H9 (cell line): ENCODE measurements at regions not wholly inside any gene's neighbourhood (a gene's known extent, or its start where the extent isn't known, plus 50 kb on each side); places are given as distances from the start of the nearest gene placed in this dataset.

Experiments used
- DNase-seq: peaks from one replicate; pipeline ENCODE4 v3.0.0-alpha.2; 2017
- H2AFZ ChIP-seq: one replicate; pipeline ENCODE4 v1.6.1; 2013; ENCODE audit warnings: mild to moderate bottlenecking, low read length, control low read depth, moderate library complexity
- H2AK5ac ChIP-seq: 2 replicates; pipeline ENCODE4 v1.6.1; 2013; ENCODE audit warnings: low read length, control low read depth, mixed read lengths; ENCODE audit not compliant: insufficient read length
- H2BK120ac ChIP-seq: one replicate; pipeline ENCODE4 v1.6.1; 2013; ENCODE audit warnings: low read depth, mild to moderate bottlenecking, low read length, control low read depth, inconsistent platforms; ENCODE audit not compliant: poor library complexity, severe bottlenecking
- H2BK12ac ChIP-seq: 2 replicates; pipeline ENCODE4 v1.6.1; 2013; ENCODE audit warnings: low read length, control low read depth, mixed read lengths, low read depth; ENCODE audit not compliant: insufficient read length
- H2BK15ac ChIP-seq: 2 replicates; pipeline ENCODE4 v1.6.1; 2013; ENCODE audit warnings: low read depth, low read length, control low read depth
- H2BK20ac ChIP-seq: one replicate; pipeline ENCODE4 v1.6.1; 2013; ENCODE audit warnings: low read depth, mild to moderate bottlenecking, low read length, control low read depth, inconsistent platforms; ENCODE audit not compliant: poor library complexity, severe bottlenecking
- H2BK5ac ChIP-seq: 2 replicates; pipeline ENCODE4 v1.6.1; 2013; ENCODE audit warnings: low read length, control low read depth, mixed read lengths; ENCODE audit not compliant: insufficient read length
- H3K14ac ChIP-seq: 2 replicates; pipeline ENCODE4 v1.6.1; 2013; ENCODE audit warnings: low read length, control low read depth; ENCODE audit not compliant: insufficient read depth
- H3K18ac ChIP-seq: 2 replicates; pipeline ENCODE4 v1.6.1; 2013; ENCODE audit warnings: low read depth, mild to moderate bottlenecking, mixed read lengths, low read length, control low read depth; ENCODE audit not compliant: insufficient read length
- H3K23ac ChIP-seq: 2 replicates; pipeline ENCODE4 v1.6.1; 2013; ENCODE audit warnings: low read length, control low read depth, mixed read lengths, low read depth; ENCODE audit not compliant: insufficient read length
- H3K23me2 ChIP-seq: 2 replicates; pipeline ENCODE4 v1.6.1; 2013; ENCODE audit warnings: low read depth, mild to moderate bottlenecking, mixed read lengths, low read length, control low read depth; ENCODE audit not compliant: insufficient read length, poor library complexity, severe bottlenecking
- H3K27ac ChIP-seq: 2 replicates; pipeline ENCODE4 v1.5.1; 2013; ENCODE audit warnings: low read length, control low read depth, mixed read lengths, low read depth; ENCODE audit not compliant: insufficient read length
- H3K27me3 ChIP-seq: 2 replicates; pipeline ENCODE4 v1.6.1; 2013; ENCODE audit warnings: low read length, control low read depth, inconsistent platforms; ENCODE audit not compliant: insufficient read depth
- H3K4ac ChIP-seq: 2 replicates; pipeline ENCODE4 v1.6.1; 2013; ENCODE audit warnings: low read depth, mild to moderate bottlenecking, control low read depth, inconsistent platforms, low read length, moderate library complexity
- H3K4me1 ChIP-seq: 2 replicates; pipeline ENCODE4 v1.6.1; 2013; ENCODE audit warnings: low read length, control low read depth, inconsistent platforms; ENCODE audit not compliant: insufficient read depth
- H3K4me2 ChIP-seq: 2 replicates; pipeline ENCODE4 v1.6.1; 2013; ENCODE audit warnings: low read length, control low read depth, mixed read lengths; ENCODE audit not compliant: insufficient read length, insufficient read depth
- H3K56ac ChIP-seq: 2 replicates; pipeline ENCODE4 v1.6.1; 2013; ENCODE audit warnings: low read depth, mild to moderate bottlenecking, mixed read lengths, low read length, control low read depth; ENCODE audit not compliant: insufficient read length
- H3K79me1 ChIP-seq: 2 replicates; pipeline ENCODE4 v1.6.1; 2013; ENCODE audit warnings: low read depth, mild to moderate bottlenecking, moderate library complexity, low read length, control low read depth, inconsistent platforms; ENCODE audit not compliant: insufficient read depth, poor library complexity, severe bottlenecking
- H3K79me2 ChIP-seq: 2 replicates; pipeline ENCODE4 v1.6.1; 2013; ENCODE audit warnings: low read length, control low read depth, inconsistent platforms; ENCODE audit not compliant: insufficient read depth
- H3K9ac ChIP-seq: 2 replicates; pipeline ENCODE4 v1.6.1; 2013; ENCODE audit warnings: low read length, control low read depth, mixed read lengths; ENCODE audit not compliant: insufficient read length; ENCODE audit errors: extremely low read depth
- H3K9me3 ChIP-seq: one replicate; pipeline ENCODE4 v1.6.1; 2013; ENCODE audit warnings: low read depth, low read length, inconsistent platforms; ENCODE audit not compliant: control insufficient read depth
- H3T11ph ChIP-seq: one replicate; pipeline ENCODE4 v1.6.1; 2013; ENCODE audit warnings: mild to moderate bottlenecking, low read length, control low read depth, inconsistent platforms
- H4K20me1 ChIP-seq: one replicate; pipeline ENCODE4 v1.6.1; 2013; ENCODE audit not compliant: control insufficient read depth, insufficient read length, insufficient read depth
- H4K5ac ChIP-seq: 2 replicates; pipeline ENCODE4 v1.6.1; 2013; ENCODE audit warnings: low read depth, mild to moderate bottlenecking, mixed read lengths, low read length, control low read depth; ENCODE audit not compliant: insufficient read length
- H4K8ac ChIP-seq: replicated peaks from 2 replicates; pipeline ENCODE4 v1.6.1; 2013; ENCODE audit warnings: low read length, control low read depth, mixed read lengths, low read depth; ENCODE audit not compliant: insufficient read length
- H4K91ac ChIP-seq: 2 replicates; pipeline ENCODE4 v1.6.1; 2013; ENCODE audit warnings: low read depth, mild to moderate bottlenecking, moderate library complexity, mixed read lengths, low read length, control low read depth; ENCODE audit not compliant: insufficient read length
- H3K27ac Mint-ChIP-seq, 3 experiments: 2 replicates in 2 of 3; 3 replicates in 1 of 3; pipeline ENCODE4 v1.8.0; 2020 to 2021; ENCODE audit warnings: mixed read lengths in 3 of 3, mild to moderate bottlenecking in 1 of 3, moderate library complexity in 1 of 3
- H3K27me3 Mint-ChIP-seq: 2 replicates; pipeline ENCODE4 v1.8.0; 2021; ENCODE audit warnings: low read depth, mild to moderate bottlenecking, moderate library complexity, mixed read lengths
- H3K36me3 Mint-ChIP-seq, 3 experiments: 2 replicates in 2 of 3; 3 replicates in 1 of 3; pipeline ENCODE4 v1.8.0; 2020 to 2021; ENCODE audit warnings: low read depth in 3 of 3, mixed read lengths in 3 of 3; ENCODE audit not compliant: insufficient read depth in 1 of 3
- H3K4me1 Mint-ChIP-seq, 2 experiments: 2 replicates each; pipeline ENCODE4 v1.8.0; 2020; ENCODE audit warnings: mixed read lengths in 2 of 2
- H3K4me3 Mint-ChIP-seq, 2 experiments: 2 replicates in 1 of 2; 3 replicates in 1 of 2; pipeline ENCODE4 v1.8.0; 2020 to 2021; ENCODE audit warnings: mild to moderate bottlenecking in 2 of 2, mixed read lengths in 2 of 2, moderate library complexity in 1 of 2
- H3K9me3 Mint-ChIP-seq, 2 experiments: 2 replicates in 1 of 2; 3 replicates in 1 of 2; pipeline ENCODE4 v1.8.0; 2020; ENCODE audit warnings: mild to moderate bottlenecking in 2 of 2, mixed read lengths in 2 of 2, moderate library complexity in 1 of 2
- WGBS: extraction: QIAGEN DNeasy Blood & Tissue Kit; methylation state at CpG from one replicate; pipeline ENCODE4 v1.1.7; 2013; ENCODE audit warnings: missing lambda C conversion rate, low lambda C conversion rate, mixed read lengths; ENCODE audit not compliant: insufficient read length; ENCODE audit errors: extremely low coverage; 5-methylcytosine and 5-hydroxymethylcytosine counted together
- TF ChIP-seq, protein P1 (sequence below): fragments of 200-600 bp; sonication (generic); conservative IDR thresholded peaks from 3 replicates; pipeline ENCODE4 v1.8.0; 2021; ENCODE audit warnings: antibody characterized with exemption, mild to moderate bottlenecking

DNA sequence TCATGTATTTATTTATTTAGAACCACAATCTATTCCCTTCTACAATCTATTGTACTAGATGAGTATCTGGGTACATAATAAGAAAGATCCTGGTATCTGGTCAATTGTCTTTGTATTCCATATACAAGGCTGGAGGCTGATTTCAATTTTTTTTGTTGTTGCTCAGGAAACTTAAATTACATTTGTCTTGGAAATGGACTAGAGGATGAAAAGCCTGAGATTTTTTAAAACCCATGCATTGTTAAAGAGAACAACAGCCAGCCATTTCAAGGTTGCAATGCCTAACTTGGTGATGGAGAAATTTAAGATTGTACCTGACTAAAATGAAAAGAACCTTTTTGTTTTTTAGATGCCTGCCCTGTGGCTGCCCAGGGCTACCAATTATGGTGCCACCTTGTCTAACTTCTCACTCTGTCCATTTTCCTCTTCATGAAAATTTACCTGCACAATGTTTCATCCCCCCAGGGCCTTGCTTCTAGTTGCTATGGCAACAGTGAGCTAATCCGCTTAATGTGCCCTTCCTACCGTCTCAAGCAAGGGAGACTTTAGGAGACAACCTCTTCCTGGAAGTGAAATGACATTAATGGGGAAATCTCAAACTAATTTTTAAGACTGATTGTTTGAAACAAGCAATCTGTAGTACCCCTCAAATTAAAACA is 203.7 kb upstream of the PHYHIPL start:
- Histone ChIP-seq H3K27ac (no peak overlapping the region), H2BK15ac (no peak overlapping the region), H3K4ac (no peak overlapping the region), H4K8ac (no peak overlapping the region), H2BK20ac (no peak overlapping the region), H2BK12ac (no peak overlapping the region), H3K4me1 (peaks cover 5% of the 10 kb centered on the region; the same call in 1 of the 2 replicates), H3K79me2 (no peaks in the 10 kb centered on the region), H4K91ac (no peak overlapping the region), H3K14ac (no peak overlapping the region), H3K9ac (no peak overlapping the region), H2AK5ac (no peak overlapping the region), H2AFZ (no peak overlapping the region), H2BK5ac (no peak overlapping the region), H3K18ac (no peak overlapping the region), H3K27me3 (no peaks in the 10 kb centered on the region), H2BK120ac (no peak overlapping the region), H3T11ph (no peak overlapping the region), H3K23ac (no peak overlapping the region), H4K5ac (no peak overlapping the region), H3K9me3 (no peaks in the 10 kb centered on the region), H3K23me2 (peaks cover 2% of the 10 kb centered on the region), H3K79me1 (no peaks in the 10 kb centered on the region), H3K4me2 (no peak overlapping the region), H3K56ac (no peak overlapping the region), H4K20me1 (no peaks in the 10 kb centered on the region)
- H3K27ac Mint-ChIP-seq, result no peak overlapping the region
- H3K36me3 Mint-ChIP-seq, result peaks cover 0 to 2% (median 0%) of the 10 kb centered on the region in 3 experiments; a peak in 1 of 7 replicates
- peaks cover 0 to 3% of the 10 kb centered on the region in 2 experiments; a peak in 1 of 5 replicates for H3K9me3 Mint-ChIP-seq
- no CpG with 5 or more reads among the region's 2 CpGs for WGBS
- TF ChIP-seq, protein P1, sequence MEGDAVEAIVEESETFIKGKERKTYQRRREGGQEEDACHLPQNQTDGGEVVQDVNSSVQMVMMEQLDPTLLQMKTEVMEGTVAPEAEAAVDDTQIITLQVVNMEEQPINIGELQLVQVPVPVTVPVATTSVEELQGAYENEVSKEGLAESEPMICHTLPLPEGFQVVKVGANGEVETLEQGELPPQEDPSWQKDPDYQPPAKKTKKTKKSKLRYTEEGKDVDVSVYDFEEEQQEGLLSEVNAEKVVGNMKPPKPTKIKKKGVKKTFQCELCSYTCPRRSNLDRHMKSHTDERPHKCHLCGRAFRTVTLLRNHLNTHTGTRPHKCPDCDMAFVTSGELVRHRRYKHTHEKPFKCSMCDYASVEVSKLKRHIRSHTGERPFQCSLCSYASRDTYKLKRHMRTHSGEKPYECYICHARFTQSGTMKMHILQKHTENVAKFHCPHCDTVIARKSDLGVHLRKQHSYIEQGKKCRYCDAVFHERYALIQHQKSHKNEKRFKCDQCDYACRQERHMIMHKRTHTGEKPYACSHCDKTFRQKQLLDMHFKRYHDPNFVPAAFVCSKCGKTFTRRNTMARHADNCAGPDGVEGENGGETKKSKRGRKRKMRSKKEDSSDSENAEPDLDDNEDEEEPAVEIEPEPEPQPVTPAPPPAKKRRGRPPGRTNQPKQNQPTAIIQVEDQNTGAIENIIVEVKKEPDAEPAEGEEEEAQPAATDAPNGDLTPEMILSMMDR, result no peak
- peaks cover 28% of the 10 kb centered on the region in 2 experiments for H3K4me1 Mint-ChIP-seq
- H3K27me3 Mint-ChIP-seq, result peaks cover 43% of the 10 kb centered on the region
- DNase-seq, result no peak
- no peak overlapping the region for H3K4me3 Mint-ChIP-seq
